Natural killer cell (primary cell): ENCODE measurements at regions not wholly inside any gene's neighbourhood (a gene's known extent, or its start where the extent isn't known, plus 50 kb on each side); places are given as distances from the start of the nearest gene placed in this dataset.

ENCODE experiments used
- ATAC-seq, 3 donors: fragments of 150-1000 bp in 2 of 3; fragments of 200-7000 bp in 1 of 3; cut with Tn5 transposase; 1 replicate in 1 of 3; 2 replicates in 2 of 3; pipeline ENCODE4 v1.10.0; 2021; ENCODE audit warnings: mild to moderate bottlenecking in 2 of 3, moderate library complexity in 2 of 3
- DNase-seq, 2 donors: peaks; one replicate each; pipeline versions ENCODE4 v3.0.0 to v3.0.0-alpha.2; 2013 to 2021; ENCODE audit warnings: mixed read lengths in 1 of 2
- H3K27ac ChIP-seq: one replicate; pipeline ENCODE4 v1.5.1; 2013; ENCODE audit warnings: mild to moderate bottlenecking, low read length
- H3K27me3 ChIP-seq: one replicate; pipeline ENCODE4 v1.6.1; 2013; ENCODE audit warnings: low read length; ENCODE audit not compliant: control insufficient read depth, insufficient read depth
- H3K36me3 ChIP-seq: one replicate; pipeline ENCODE4 v1.6.1; 2013; ENCODE audit warnings: low read length; ENCODE audit not compliant: control insufficient read depth, insufficient read depth
- H3K4me1 ChIP-seq: one replicate; pipeline ENCODE4 v1.6.1; 2013; ENCODE audit warnings: low read length; ENCODE audit not compliant: control insufficient read depth, insufficient read depth
- H3K4me3 ChIP-seq: one replicate; pipeline ENCODE4 v1.5.1; 2013; ENCODE audit warnings: low read length
- H3K9me3 ChIP-seq: one replicate; pipeline ENCODE4 v1.6.1; 2013; ENCODE audit warnings: low read length; ENCODE audit not compliant: control insufficient read depth, insufficient read depth
- H3K27ac Mint-ChIP-seq, 2 donors: one replicate each; pipeline ENCODE4 v1.8.0; 2022; ENCODE audit warnings: mild to moderate bottlenecking in 2 of 2, mixed read lengths in 2 of 2, moderate library complexity in 1 of 2
- H3K27me3 Mint-ChIP-seq, 2 donors: one replicate each; pipeline ENCODE4 v1.8.0; 2022; ENCODE audit warnings: low read depth in 2 of 2, mixed read lengths in 2 of 2
- H3K36me3 Mint-ChIP-seq: one replicate; pipeline ENCODE4 v1.8.0; 2022; ENCODE audit warnings: mixed read lengths
- H3K4me1 Mint-ChIP-seq, 2 donors: one replicate each; pipeline ENCODE4 v1.8.0; 2022; ENCODE audit warnings: mixed read lengths in 2 of 2
- H3K4me3 Mint-ChIP-seq: one replicate; pipeline ENCODE4 v1.8.0; 2022; ENCODE audit warnings: mild to moderate bottlenecking, moderate library complexity, mixed read lengths
- H3K9me3 Mint-ChIP-seq, 2 donors: one replicate each; pipeline ENCODE4 v1.8.0; 2022; ENCODE audit warnings: mixed read lengths in 2 of 2
- CTCF ChIP-seq: fragments of 200-600 bp; IDR thresholded peaks from one replicate; pipeline ENCODE4 v1.8.0; 2022; ENCODE audit warnings: antibody characterized with exemption
- WGBS: methylation state at CpG from one replicate; pipeline ENCODE4 v1.1.7; 2013; ENCODE audit warnings: missing lambda C conversion rate; ENCODE audit not compliant: insufficient coverage; 5-methylcytosine and 5-hydroxymethylcytosine counted together
- intact Hi-C: fragments of 100-400 bp; cut with micrococcal nuclease; formaldehyde crosslinking; loops from one replicate; pipeline ENCODE4 v1.14.2; 2022

GRCh38 chr6:155895641-155896040, 440.0 kb upstream of the NOX3 start:
- Mint-ChIP-seq H3K36me3 (no peaks in the 10 kb centered on the region), H3K27me3 (no peaks in the 10 kb centered on the region), H3K27ac (no peak overlapping the region), H3K4me3 (no peak overlapping the region), H3K4me1 (no peaks in the 10 kb centered on the region), H3K9me3 (no peaks in the 10 kb centered on the region)
- ATAC-seq, result no peak
- H3K27ac ChIP-seq, result no peak overlapping the region
- H3K36me3 ChIP-seq, result no peaks in the 10 kb centered on the region
- no peak overlapping the region for H3K4me3 ChIP-seq
- no peaks in the 10 kb centered on the region for H3K4me1 ChIP-seq
- no peak for TF ChIP-seq CTCF
- no peaks in the 10 kb centered on the region for H3K27me3 ChIP-seq
- WGBS, result 90% methylated on average over 3 of the region's 3 CpGs
- intact Hi-C loops, result no loop called here
- no peaks in the 10 kb centered on the region for H3K9me3 ChIP-seq
- DNase-seq, result no peak

DNA sequence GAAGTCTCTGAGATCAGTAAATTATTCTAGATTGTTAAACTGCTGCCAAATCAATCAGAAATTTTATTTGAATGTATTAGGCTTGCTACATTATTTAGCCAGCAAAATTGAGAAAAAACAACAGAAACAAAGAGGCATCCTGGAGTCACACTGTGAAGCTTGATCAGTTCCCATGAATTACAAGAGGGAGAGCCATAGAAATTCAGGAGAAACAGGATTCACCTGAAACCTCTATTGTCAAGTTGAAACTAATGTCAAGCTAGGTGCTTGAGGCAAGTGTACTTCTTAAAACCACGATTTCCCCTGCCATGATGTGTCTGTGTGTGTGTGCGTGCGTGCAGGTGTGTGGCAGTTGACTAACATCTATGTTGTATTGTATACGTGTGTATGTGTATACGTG, 439.1 kb upstream of the NOX3 start:
- intact Hi-C loops, result no loop called here
- 56% methylated on average over 3 of the region's 5 CpGs for WGBS
- no peaks in the 10 kb centered on the region for H3K36me3 Mint-ChIP-seq

GRCh38 chr6:155894262-155894661, 438.6 kb upstream of the NOX3 start:
- Histone ChIP-seq H3K9me3 (no peaks in the 10 kb centered on the region), H3K27me3 (no peaks in the 10 kb centered on the region), H3K36me3 (no peaks in the 10 kb centered on the region), H3K27ac (no peak overlapping the region), H3K4me3 (no peak overlapping the region), H3K4me1 (no peaks in the 10 kb centered on the region)
- H3K4me3 Mint-ChIP-seq, result no peak overlapping the region
- H3K4me1 Mint-ChIP-seq, result no peaks in the 10 kb centered on the region
- TF ChIP-seq CTCF, result no peak
- H3K27me3 Mint-ChIP-seq, result no peaks in the 10 kb centered on the region
- no peak overlapping the region for H3K27ac Mint-ChIP-seq
- 69% methylated on average over 2 of the region's 4 CpGs for WGBS
- intact Hi-C loops, result no loop called here
- peaks cover 0 to 2% of the 10 kb centered on the region in 2 donors for H3K9me3 Mint-ChIP-seq
- no peaks in the 10 kb centered on the region for H3K36me3 Mint-ChIP-seq
- no peak for ATAC-seq
- no peak for DNase-seq

More for the DNA sequence above, 439.1 kb upstream of the NOX3 start:
- Histone ChIP-seq H3K27me3 (no peaks in the 10 kb centered on the region), H3K9me3 (no peaks in the 10 kb centered on the region), H3K4me3 (no peak overlapping the region), H3K27ac (no peak overlapping the region), H3K4me1 (no peaks in the 10 kb centered on the region), H3K36me3 (no peaks in the 10 kb centered on the region)
- TF ChIP-seq CTCF, result no peak
- no peaks in the 10 kb centered on the region for H3K27me3 Mint-ChIP-seq
- no peak overlapping the region for H3K27ac Mint-ChIP-seq
- H3K4me3 Mint-ChIP-seq, result no peak overlapping the region
- ATAC-seq (no peak), DNase-seq (no peak)
- no peaks in the 10 kb centered on the region for H3K4me1 Mint-ChIP-seq
- H3K9me3 Mint-ChIP-seq, result peaks cover 0 to 2% of the 10 kb centered on the region in 2 donors

DNA sequence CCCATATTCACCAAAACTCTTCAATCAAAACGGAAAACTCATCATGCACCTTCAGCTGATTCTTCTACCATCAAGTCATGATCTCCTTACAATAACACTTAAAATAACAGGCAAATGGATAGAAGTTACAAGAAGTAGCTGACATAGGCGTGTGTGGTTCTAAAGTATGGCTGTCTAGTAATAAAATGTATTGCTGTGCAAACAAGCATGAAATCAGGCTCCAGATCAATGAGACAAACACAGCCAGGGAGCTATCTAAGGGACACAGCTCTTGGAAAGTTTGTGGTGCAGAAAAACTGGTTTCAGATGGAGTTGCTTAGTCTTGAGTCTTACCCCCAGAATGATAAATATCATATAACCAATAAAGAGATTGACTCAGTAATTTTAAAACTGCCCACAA, 434.8 kb upstream of the NOX3 start:
- no peaks in the 10 kb centered on the region for H3K4me1 ChIP-seq
- intact Hi-C loops, result no loop called here
- Mint-ChIP-seq H3K9me3 (peaks cover 0 to 4% of the 10 kb centered on the region in 2 donors), H3K36me3 (no peaks in the 10 kb centered on the region), H3K4me3 (no peak overlapping the region), H3K27me3 (no peaks in the 10 kb centered on the region), H3K27ac (no peak overlapping the region), H3K4me1 (no peaks in the 10 kb centered on the region)
- H3K9me3 ChIP-seq, result no peaks in the 10 kb centered on the region
- DNase-seq (no peak), ATAC-seq (no peak)
- no peak overlapping the region for H3K27ac ChIP-seq
- H3K4me3 ChIP-seq, result no peak overlapping the region
- WGBS, result 70% methylated on average over 2 of the region's 2 CpGs
- no peaks in the 10 kb centered on the region for H3K36me3 ChIP-seq
- TF ChIP-seq CTCF, result no peak
- H3K27me3 ChIP-seq, result no peaks in the 10 kb centered on the region
